ENCODE measurements at regions not wholly inside any gene's neighbourhood (a gene's known extent, or its start where the extent isn't known, plus 50 kb on each side); places are given as distances from the start of the nearest gene placed in this dataset.

- no peak for DNase-seq
These were observed 794.9 kb downstream of the NTRK3 start for GRCh38 chr15:87461631-87462030.

GRCh38 chr15:87454860-87455259 is 801.7 kb downstream of the NTRK3 start:
- no peak for DNase-seq

- no peak for DNase-seq
These were observed 806.2 kb downstream of the NTRK3 start for GRCh38 chr15:87450314-87450713.

- DNase-seq = no peak
These were observed 817.4 kb downstream of the NTRK3 start for GRCh38 chr15:87439090-87439489.

GRCh38 chr15:87433871-87434270 is 822.7 kb downstream of the NTRK3 start:
- no peak for DNase-seq

GRCh38 chr15:87429754-87430153 is 826.8 kb downstream of the NTRK3 start:
- DNase-seq = no peak

- no peak for DNase-seq
These were observed 836.5 kb downstream of the NTRK3 start for GRCh38 chr15:87420017-87420416.

GRCh38 chr15:87419344-87419743 is 837.2 kb downstream of the NTRK3 start:
- DNase-seq = no peak

GRCh38 chr15:87416591-87417257 is 839.8 kb downstream of the NTRK3 start:
- no peak for DNase-seq

- no peak for DNase-seq
These were observed 847.6 kb downstream of the NTRK3 start for GRCh38 chr15:87408902-87409301.

- DNase-seq = no peak
These were observed 852.6 kb downstream of the NTRK3 start for GRCh38 chr15:87403973-87404372.

- DNase-seq = no peak
These were observed 854.6 kb downstream of the NTRK3 start for GRCh38 chr15:87401973-87402372.

GRCh38 chr15:87394676-87395075 is 861.9 kb downstream of the NTRK3 start:
- no peak for DNase-seq

GRCh38 chr15:87387766-87388165 is 868.8 kb downstream of the NTRK3 start:
- DNase-seq = no peak

GRCh38 chr15:87374339-87374738 is 882.2 kb downstream of the NTRK3 start:
- no peak for DNase-seq

GRCh38 chr15:87369269-87369668 is 887.3 kb downstream of the NTRK3 start:
- no peak for DNase-seq

GRCh38 chr15:87368511-87368910 is 888.0 kb downstream of the NTRK3 start:
- DNase-seq = no peak

- DNase-seq = no peak
These were observed 891.4 kb downstream of the NTRK3 start for GRCh38 chr15:87365186-87365585.

GRCh38 chr15:87362531-87362930 is 894.0 kb downstream of the NTRK3 start:
- DNase-seq = no peak

GRCh38 chr15:87357637-87358313 is 898.8 kb downstream of the NTRK3 start:
- no peak for DNase-seq

- no peak for DNase-seq
These were observed 900.6 kb downstream of the NTRK3 start for GRCh38 chr15:87355946-87356345.

- no peak for DNase-seq
These were observed 901.7 kb downstream of the NTRK3 start for GRCh38 chr15:87354661-87355410.

GRCh38 chr15:87349181-87349580 is 907.4 kb downstream of the NTRK3 start:
- DNase-seq = no peak

GRCh38 chr15:87348746-87349145 is 907.8 kb downstream of the NTRK3 start:
- no peak for DNase-seq

All from activated CD4-positive, alpha-beta T cell treated with anti-CD3 and anti-CD28 coated beads for 48 hours (primary cell).